HepG2 (cell line): ENCODE measurements at regions not wholly inside any gene's neighbourhood (a gene's known extent, or its start where the extent isn't known, plus 50 kb on each side); places are given as distances from the start of the nearest gene placed in this dataset.

Experiments
- ATAC-seq: fragments of 200-7000 bp; cut with Tn5 transposase; 3 replicates; pipeline ENCODE4 v1.9.1; 2020; ENCODE audit warnings: mild to moderate bottlenecking, moderate library complexity
- BruUV-seq: library from RNA; stranded (reverse); fragments of 400-500 nt; replicated peaks from 2 replicates; lab custom pipeline; 2021; lab: Mats Ljungman, UMichigan
- CTCF ChIA-PET: fragments of 300-600 bp; formaldehyde crosslinking; extraction: SDS; loops from one replicate; lab custom pipeline; 2021; ENCODE audit warnings: low total read pairs, inconsistent platforms, low intra/inter-chr PET ratio; lab: Yijun Ruan, JAX
- POLR2A ChIA-PET: fragments of 350-600 bp; sonication (Branson Sonifier 250); formaldehyde crosslinking; loops from one replicate; lab custom pipeline; 2020; ENCODE audit warnings: antibody characterized with exemption, inconsistent platforms; lab: Yijun Ruan, JAX
- DNase-seq: peaks from one replicate; pipeline ENCODE4 v3.0.0-alpha.2; 2015; ENCODE audit warnings: low spot score
- FAIRE-seq: peaks from 3 replicates; lab custom pipeline; 2011; peaks lifted over from hg19 to GRCh38; lab: Jason Lieb, UNC
- H2AFZ ChIP-seq: one replicate; pipeline ENCODE4 v1.6.1; 2011; ENCODE audit warnings: low read length, inconsistent platforms
- H3K27ac ChIP-seq: fragments of 300-600 bp; 3 replicates; pipeline ENCODE4 v1.8.0; 2011; ENCODE audit warnings: mixed run types, mild to moderate bottlenecking, mixed read lengths, low read length, inconsistent platforms; ENCODE audit not compliant: insufficient read depth; ENCODE audit errors: extremely low read length
- H3K27me3 ChIP-seq, 2 experiments: fragments of 200-600 bp in 1 of 2; 2 replicates in 1 of 2; 3 replicates in 1 of 2; pipeline versions ENCODE4 v1.6.0 to v1.8.0; 2011; ENCODE audit warnings: low read length in 2 of 2, mild to moderate bottlenecking in 2 of 2, moderate library complexity in 2 of 2, inconsistent platforms in 1 of 2; ENCODE audit not compliant: insufficient read depth in 2 of 2, control insufficient read depth in 1 of 2
- H3K36me3 ChIP-seq, 2 experiments: fragments of 200-600 bp in 1 of 2; replicated peaks in 1 of 2; 2 replicates in 1 of 2; 3 replicates in 1 of 2; pipeline versions ENCODE4 v1.5.1 to v1.8.0; 2011; ENCODE audit warnings: low read length in 2 of 2, inconsistent platforms in 1 of 2; ENCODE audit not compliant: insufficient read depth in 2 of 2, control insufficient read depth in 1 of 2
- H3K4me1 ChIP-seq: 2 replicates; pipeline ENCODE4 v1.5.1; 2012; ENCODE audit warnings: low read length, inconsistent platforms; ENCODE audit not compliant: insufficient read depth
- H3K4me2 ChIP-seq: 2 replicates; pipeline ENCODE4 v1.6.0; 2011; ENCODE audit warnings: low read depth, low read length, inconsistent platforms
- H3K4me3 ChIP-seq, 3 experiments: fragments of 200-600 bp in 1 of 3; sonication (generic), shearing (Covaris generic) in 1 of 3; replicated peaks in 1 of 3; 2 replicates each; pipeline ENCODE4 v1.5.1; 2011 to 2016; ENCODE audit warnings: low read length in 3 of 3, inconsistent platforms in 2 of 3, low read depth in 2 of 3, mild to moderate bottlenecking in 2 of 3, control low read depth in 1 of 3, mixed read lengths in 1 of 3; ENCODE audit not compliant: insufficient read depth in 1 of 3
- H3K79me2 ChIP-seq: one replicate; pipeline ENCODE4 v1.6.1; 2011; ENCODE audit warnings: low read length, inconsistent platforms; ENCODE audit not compliant: insufficient read depth
- H3K9ac ChIP-seq: 2 replicates; pipeline ENCODE4 v1.6.0; 2011; ENCODE audit warnings: mild to moderate bottlenecking, low read depth, low read length, inconsistent platforms; ENCODE audit not compliant: insufficient read depth
- H3K9me3 ChIP-seq: 2 replicates; pipeline ENCODE4 v1.5.1; 2012; ENCODE audit warnings: mild to moderate bottlenecking, low read length
- H4K20me1 ChIP-seq: 2 replicates; pipeline ENCODE4 v1.6.0; 2011; ENCODE audit warnings: inconsistent platforms, mild to moderate bottlenecking, low read length, moderate library complexity; ENCODE audit not compliant: insufficient read depth
- NFRKB ChIP-seq: fragments of 450-650 bp; IDR thresholded peaks from 2 replicates; pipeline ENCODE4 v1.6.1; 2017
- NR3C1 ChIP-seq: sonication (generic); formaldehyde crosslinking; IDR thresholded peaks from 2 replicates; pipeline ENCODE4 v1.4.0; 2020; ENCODE audit warnings: missing genetic modification reagents
- RBAK ChIP-seq: sonication (generic); formaldehyde crosslinking; IDR thresholded peaks from 2 replicates; pipeline ENCODE4 v1.5.1; 2020; ENCODE audit warnings: mild to moderate bottlenecking, missing genetic modification reagents
- TP53 ChIP-seq: sonication (generic); formaldehyde crosslinking; conservative IDR thresholded peaks from 2 replicates; pipeline ENCODE4 v1.4.0; 2020; ENCODE audit warnings: missing genetic modification reagents
- WGBS: methylation state at CpG from one replicate; pipeline ENCODE4 v1.1.6; 2017; ENCODE audit warnings: low lambda C conversion rate; 5-methylcytosine and 5-hydroxymethylcytosine counted together
- in situ Hi-C: cut with HindIII; loops from 2 replicates; pipeline ENCODE4 v1.10.0; 2017; ENCODE audit warnings: low pct_unique_long_range_greater_than_20kb; ENCODE audit not compliant: extremely low pct_ligation_motif_present
- intact Hi-C: fragments of 100-400 bp; cut with micrococcal nuclease; formaldehyde crosslinking; loops from one replicate; pipeline ENCODE4 v1.10.0; 2022; ENCODE audit not compliant: unreplicated experiment
- TF ChIP-seq, protein P1 (sequence below): sonication (generic); formaldehyde crosslinking; conservative IDR thresholded peaks from 2 replicates; pipeline ENCODE4 v1.8.0; 2022; ENCODE audit warnings: low read depth, missing genetic modification reagents
- TF ChIP-seq, protein P2 (sequence below): sonication (generic); formaldehyde crosslinking; IDR thresholded peaks from 2 replicates; pipeline ENCODE4 v1.4.0; 2020; ENCODE audit warnings: missing genetic modification reagents
- TF ChIP-seq, protein P3 (sequence below): conservative IDR thresholded peaks from 2 replicates; pipeline ENCODE4 v1.6.1; 2018; ENCODE audit warnings: missing genetic modification reagents

DNA sequence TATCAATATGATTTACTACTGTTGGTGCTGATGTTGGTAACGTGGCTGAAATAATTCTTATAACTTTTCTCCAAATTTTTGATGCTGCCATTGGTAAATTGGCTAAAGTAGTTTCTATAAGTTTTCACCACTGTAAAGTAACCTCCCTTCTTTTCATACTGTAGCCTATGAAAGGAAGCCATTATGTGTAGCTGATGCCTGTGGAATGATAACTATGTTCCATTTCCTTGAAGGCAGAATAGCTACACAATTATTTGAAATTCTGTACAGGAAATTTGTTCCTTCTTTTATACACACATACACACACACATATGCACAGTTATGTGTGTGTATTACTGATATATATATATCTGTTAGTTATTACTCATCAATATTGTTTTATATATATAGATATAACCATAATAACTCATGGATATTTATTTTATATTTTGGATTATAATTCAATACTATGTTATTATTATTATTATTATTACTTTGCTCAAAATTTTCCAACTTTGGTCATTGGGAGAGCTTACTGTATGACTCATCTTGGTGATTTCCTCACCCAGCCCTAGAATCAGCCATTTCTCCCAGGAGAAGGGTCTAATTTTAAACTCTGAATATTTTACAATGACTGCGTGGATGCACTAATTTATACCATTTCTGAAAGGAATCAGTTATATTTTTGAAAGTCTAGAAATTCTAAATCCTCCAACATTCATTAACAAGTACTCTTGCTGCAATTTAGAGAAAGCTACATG lies 1677.7 kb downstream of the SUCLG1 start:
- no peaks in the 10 kb centered on the region for H3K27me3 ChIP-seq
- in situ Hi-C loops = no loop called here
- no peaks in the 10 kb centered on the region for H4K20me1 ChIP-seq
- TF ChIP-seq NR3C1 (CRISPR knock-in tag) (no peak), NFRKB (no peak), RBAK (no peak), TP53 (CRISPR knock-in tag) (no peak)
- TF ChIP-seq, protein P1, sequence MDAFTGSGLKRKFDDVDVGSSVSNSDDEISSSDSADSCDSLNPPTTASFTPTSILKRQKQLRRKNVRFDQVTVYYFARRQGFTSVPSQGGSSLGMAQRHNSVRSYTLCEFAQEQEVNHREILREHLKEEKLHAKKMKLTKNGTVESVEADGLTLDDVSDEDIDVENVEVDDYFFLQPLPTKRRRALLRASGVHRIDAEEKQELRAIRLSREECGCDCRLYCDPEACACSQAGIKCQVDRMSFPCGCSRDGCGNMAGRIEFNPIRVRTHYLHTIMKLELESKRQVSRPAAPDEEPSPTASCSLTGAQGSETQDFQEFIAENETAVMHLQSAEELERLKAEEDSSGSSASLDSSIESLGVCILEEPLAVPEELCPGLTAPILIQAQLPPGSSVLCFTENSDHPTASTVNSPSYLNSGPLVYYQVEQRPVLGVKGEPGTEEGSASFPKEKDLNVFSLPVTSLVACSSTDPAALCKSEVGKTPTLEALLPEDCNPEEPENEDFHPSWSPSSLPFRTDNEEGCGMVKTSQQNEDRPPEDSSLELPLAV (CRISPR knock-in tag) = no peak
- TF ChIP-seq, protein P2, sequence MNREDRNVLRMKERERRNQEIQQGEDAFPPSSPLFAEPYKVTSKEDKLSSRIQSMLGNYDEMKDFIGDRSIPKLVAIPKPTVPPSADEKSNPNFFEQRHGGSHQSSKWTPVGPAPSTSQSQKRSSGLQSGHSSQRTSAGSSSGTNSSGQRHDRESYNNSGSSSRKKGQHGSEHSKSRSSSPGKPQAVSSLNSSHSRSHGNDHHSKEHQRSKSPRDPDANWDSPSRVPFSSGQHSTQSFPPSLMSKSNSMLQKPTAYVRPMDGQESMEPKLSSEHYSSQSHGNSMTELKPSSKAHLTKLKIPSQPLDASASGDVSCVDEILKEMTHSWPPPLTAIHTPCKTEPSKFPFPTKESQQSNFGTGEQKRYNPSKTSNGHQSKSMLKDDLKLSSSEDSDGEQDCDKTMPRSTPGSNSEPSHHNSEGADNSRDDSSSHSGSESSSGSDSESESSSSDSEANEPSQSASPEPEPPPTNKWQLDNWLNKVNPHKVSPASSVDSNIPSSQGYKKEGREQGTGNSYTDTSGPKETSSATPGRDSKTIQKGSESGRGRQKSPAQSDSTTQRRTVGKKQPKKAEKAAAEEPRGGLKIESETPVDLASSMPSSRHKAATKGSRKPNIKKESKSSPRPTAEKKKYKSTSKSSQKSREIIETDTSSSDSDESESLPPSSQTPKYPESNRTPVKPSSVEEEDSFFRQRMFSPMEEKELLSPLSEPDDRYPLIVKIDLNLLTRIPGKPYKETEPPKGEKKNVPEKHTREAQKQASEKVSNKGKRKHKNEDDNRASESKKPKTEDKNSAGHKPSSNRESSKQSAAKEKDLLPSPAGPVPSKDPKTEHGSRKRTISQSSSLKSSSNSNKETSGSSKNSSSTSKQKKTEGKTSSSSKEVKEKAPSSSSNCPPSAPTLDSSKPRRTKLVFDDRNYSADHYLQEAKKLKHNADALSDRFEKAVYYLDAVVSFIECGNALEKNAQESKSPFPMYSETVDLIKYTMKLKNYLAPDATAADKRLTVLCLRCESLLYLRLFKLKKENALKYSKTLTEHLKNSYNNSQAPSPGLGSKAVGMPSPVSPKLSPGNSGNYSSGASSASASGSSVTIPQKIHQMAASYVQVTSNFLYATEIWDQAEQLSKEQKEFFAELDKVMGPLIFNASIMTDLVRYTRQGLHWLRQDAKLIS (CRISPR knock-in tag) = no peak
- TF ChIP-seq, protein P3, sequence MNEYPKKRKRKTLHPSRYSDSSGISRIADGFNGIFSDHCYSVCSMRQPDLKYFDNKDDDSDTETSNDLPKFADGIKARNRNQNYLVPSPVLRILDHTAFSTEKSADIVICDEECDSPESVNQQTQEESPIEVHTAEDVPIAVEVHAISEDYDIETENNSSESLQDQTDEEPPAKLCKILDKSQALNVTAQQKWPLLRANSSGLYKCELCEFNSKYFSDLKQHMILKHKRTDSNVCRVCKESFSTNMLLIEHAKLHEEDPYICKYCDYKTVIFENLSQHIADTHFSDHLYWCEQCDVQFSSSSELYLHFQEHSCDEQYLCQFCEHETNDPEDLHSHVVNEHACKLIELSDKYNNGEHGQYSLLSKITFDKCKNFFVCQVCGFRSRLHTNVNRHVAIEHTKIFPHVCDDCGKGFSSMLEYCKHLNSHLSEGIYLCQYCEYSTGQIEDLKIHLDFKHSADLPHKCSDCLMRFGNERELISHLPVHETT (CRISPR knock-in tag) = no peak
- no TSS peak for BruUV-seq
- DNase-seq (no peak), FAIRE-seq (no peak), ATAC-seq (no peak)
- no peaks in the 10 kb centered on the region for H3K36me3 ChIP-seq
- peaks cover 38% of the 10 kb centered on the region for H3K9me3 ChIP-seq
- POLR2A ChIA-PET = no interaction called here
- no peak overlapping the region for H3K4me2 ChIP-seq
- intact Hi-C loops = no loop called here
- H3K4me1 ChIP-seq = no peaks in the 10 kb centered on the region
- no peak overlapping the region for H3K27ac ChIP-seq
- no peak overlapping the region for H2AFZ ChIP-seq
- H3K4me3 ChIP-seq = no peak overlapping the region
- WGBS = 2% methylated on average over 2 of the region's 2 CpGs
- no peaks in the 10 kb centered on the region for H3K79me2 ChIP-seq
- CTCF ChIA-PET = no interaction called here
- H3K9ac ChIP-seq = no peak overlapping the region
